VCaP (cell line): ENCODE measurements at regions not wholly inside any gene's neighbourhood (a gene's known extent, or its start where the extent isn't known, plus 50 kb on each side); places are given as distances from the start of the nearest gene placed in this dataset.
"Not testable (repeated sequence)": the region's sequence is repeated elsewhere in the genome, so short reads cannot be mapped to it uniquely, and the experiment has no call there.

ENCODE experiments used
- H3K27ac ChIP-seq: fragments of 450-650 bp; 2 replicates; pipeline ENCODE4 v1.5.1; 2017
- TF ChIP-seq, protein P1 (sequence below): fragments of 450-650 bp; conservative IDR thresholded peaks from 2 replicates; pipeline ENCODE4 v1.5.1; 2017; ENCODE audit warnings: mild to moderate bottlenecking, moderate library complexity

GRCh38 chr22:27075891-27076290 lies 418.5 kb downstream of the MIAT start:
- no peak overlapping the region for H3K27ac ChIP-seq
- TF ChIP-seq, protein P1, sequence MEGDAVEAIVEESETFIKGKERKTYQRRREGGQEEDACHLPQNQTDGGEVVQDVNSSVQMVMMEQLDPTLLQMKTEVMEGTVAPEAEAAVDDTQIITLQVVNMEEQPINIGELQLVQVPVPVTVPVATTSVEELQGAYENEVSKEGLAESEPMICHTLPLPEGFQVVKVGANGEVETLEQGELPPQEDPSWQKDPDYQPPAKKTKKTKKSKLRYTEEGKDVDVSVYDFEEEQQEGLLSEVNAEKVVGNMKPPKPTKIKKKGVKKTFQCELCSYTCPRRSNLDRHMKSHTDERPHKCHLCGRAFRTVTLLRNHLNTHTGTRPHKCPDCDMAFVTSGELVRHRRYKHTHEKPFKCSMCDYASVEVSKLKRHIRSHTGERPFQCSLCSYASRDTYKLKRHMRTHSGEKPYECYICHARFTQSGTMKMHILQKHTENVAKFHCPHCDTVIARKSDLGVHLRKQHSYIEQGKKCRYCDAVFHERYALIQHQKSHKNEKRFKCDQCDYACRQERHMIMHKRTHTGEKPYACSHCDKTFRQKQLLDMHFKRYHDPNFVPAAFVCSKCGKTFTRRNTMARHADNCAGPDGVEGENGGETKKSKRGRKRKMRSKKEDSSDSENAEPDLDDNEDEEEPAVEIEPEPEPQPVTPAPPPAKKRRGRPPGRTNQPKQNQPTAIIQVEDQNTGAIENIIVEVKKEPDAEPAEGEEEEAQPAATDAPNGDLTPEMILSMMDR = no peak

- H3K27ac ChIP-seq = not testable (repeated sequence)
Observed at GRCh38 chr22:27078064-27078463, 420.7 kb downstream of the MIAT start.

GRCh38 chr22:27080036-27080578 lies 422.7 kb downstream of the MIAT start:
- H3K27ac ChIP-seq = no peak overlapping the region
- TF ChIP-seq, protein P1 = no peak

- no peak overlapping the region for H3K27ac ChIP-seq
- TF ChIP-seq, protein P1 = no peak
Observed at GRCh38 chr22:27080863-27081262, 423.5 kb downstream of the MIAT start.

- TF ChIP-seq, protein P1 = no peak
- no peak overlapping the region for H3K27ac ChIP-seq
Observed at GRCh38 chr22:27083610-27084009, 426.2 kb downstream of the MIAT start.

- no peak overlapping the region for H3K27ac ChIP-seq
- TF ChIP-seq, protein P1 = no peak
Observed at GRCh38 chr22:27084130-27084529, 426.7 kb downstream of the MIAT start.

- TF ChIP-seq, protein P1 = no peak
- no peak overlapping the region for H3K27ac ChIP-seq
Observed at GRCh38 chr22:27086080-27087044, 429.0 kb downstream of the MIAT start.

DNA sequence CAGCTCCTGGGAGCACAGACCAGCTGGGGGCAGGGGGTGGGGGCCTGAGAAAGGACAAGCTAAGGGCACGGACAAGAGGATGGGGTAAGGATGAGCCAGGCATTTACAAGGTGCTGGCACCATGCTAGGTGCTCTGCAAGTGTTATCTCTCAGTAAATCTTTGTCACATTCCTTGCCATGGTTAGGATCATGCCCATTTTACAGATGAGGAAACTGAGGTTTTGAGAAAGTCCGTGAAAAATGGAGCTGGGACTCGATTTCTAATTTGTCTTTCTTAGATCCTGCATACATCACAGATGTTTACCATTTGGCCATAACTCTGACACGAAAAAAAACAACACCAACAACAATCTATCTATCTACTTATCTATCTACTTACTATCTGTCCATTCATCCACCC lies 429.7 kb downstream of the MIAT start:
- no peak overlapping the region for H3K27ac ChIP-seq
- TF ChIP-seq, protein P1 = no peak
